Suprapubic skin (tissue), 4 donors: ENCODE measurements at regions not wholly inside any gene's neighbourhood (a gene's known extent, or its start where the extent isn't known, plus 50 kb on each side); places are given as distances from the start of the nearest gene placed in this dataset.

ENCODE experiments used
- DNase-seq, 2 donors: peaks; one replicate each; pipeline ENCODE4 v3.0.0-alpha.2; 2019; ENCODE audit warnings: low spot score in 2 of 2
- H3K27ac ChIP-seq: fragments of 200-600 bp; sonication (generic); one replicate; pipeline ENCODE4 v1.5.1; 2019
- H3K27me3 ChIP-seq: fragments of 200-600 bp; sonication (generic); one replicate; pipeline ENCODE4 v1.5.1; 2019
- H3K36me3 ChIP-seq: fragments of 200-600 bp; sonication (generic); one replicate; pipeline ENCODE4 v1.5.1; 2019
- H3K4me1 ChIP-seq: fragments of 200-600 bp; sonication (generic); one replicate; pipeline ENCODE4 v1.5.1; 2019
- H3K4me3 ChIP-seq: fragments of 200-600 bp; sonication (generic); one replicate; pipeline ENCODE4 v1.5.1; 2019; ENCODE audit warnings: mild to moderate bottlenecking
- H3K9me3 ChIP-seq: fragments of 200-600 bp; sonication (generic); one replicate; pipeline ENCODE4 v1.5.1; 2019
- CTCF ChIP-seq, 2 donors: fragments of 200-600 bp in 1 of 2; fragments of 450-650 bp in 1 of 2; sonication (generic) in 1 of 2; IDR thresholded peaks; one replicate each; pipeline ENCODE4 v1.5.1; 2016 to 2019; ENCODE audit warnings: antibody characterized with exemption in 2 of 2, mild to moderate bottlenecking in 1 of 2, moderate library complexity in 1 of 2
- EP300 ChIP-seq: sonication (generic); formaldehyde crosslinking; IDR thresholded peaks from one replicate; pipeline ENCODE4 v1.6.1; 2017; ENCODE audit warnings: antibody characterized with exemption
- POLR2A ChIP-seq, 2 donors: fragments of 450-650 bp; IDR thresholded peaks; one replicate each; pipeline ENCODE4 v1.6.1; 2017; ENCODE audit warnings: antibody characterized with exemption in 2 of 2, mild to moderate bottlenecking in 2 of 2, moderate library complexity in 2 of 2
- POLR2AphosphoS5 ChIP-seq, 3 donors: sonication (generic); formaldehyde crosslinking; IDR thresholded peaks; one replicate each; pipeline ENCODE4 v1.6.1; 2017; ENCODE audit warnings: antibody characterized with exemption in 3 of 3
- WGBS: methylation state at CpG from one replicate; pipeline ENCODE4 v1.1.5; 2018; 5-methylcytosine and 5-hydroxymethylcytosine counted together

GRCh38 chr13:21946964-21947363 lies 276.1 kb downstream of the FGF9 start:
- DNase-seq: no peak
- H3K27ac ChIP-seq: no peak overlapping the region
- no peaks in the 10 kb centered on the region for H3K4me1 ChIP-seq
- no peak for TF ChIP-seq EP300
- TF ChIP-seq POLR2AphosphoS5 (IDR thresholded peaks at IDR 0.05): no peak
- no peak for TF ChIP-seq CTCF (IDR thresholded peaks at IDR 0.05)
- TF ChIP-seq POLR2A (IDR thresholded peaks at IDR 0.05): no peak
- H3K4me3 ChIP-seq: no peak overlapping the region
- peaks cover 15% of the 10 kb centered on the region for H3K9me3 ChIP-seq
- H3K27me3 ChIP-seq: no peaks in the 10 kb centered on the region
- no peaks in the 10 kb centered on the region for H3K36me3 ChIP-seq
- 74% methylated on average over 6 of the region's 6 CpGs for WGBS

- H3K4me1 ChIP-seq: no peaks in the 10 kb centered on the region
- WGBS: 39% methylated on average over 8 of the region's 15 CpGs
- no peak overlapping the region for H3K4me3 ChIP-seq
- peaks cover 15% of the 10 kb centered on the region for H3K9me3 ChIP-seq
- TF ChIP-seq CTCF (IDR thresholded peaks at IDR 0.05): no peak
- TF ChIP-seq EP300: no peak
- no peak for TF ChIP-seq POLR2A (IDR thresholded peaks at IDR 0.05)
- no peak for TF ChIP-seq POLR2AphosphoS5 (IDR thresholded peaks at IDR 0.05)
- no peak for DNase-seq
- no peak overlapping the region for H3K27ac ChIP-seq
- H3K27me3 ChIP-seq: no peaks in the 10 kb centered on the region
- no peaks in the 10 kb centered on the region for H3K36me3 ChIP-seq
Measured at GRCh38 chr13:21948769-21949474, 278.0 kb downstream of the FGF9 start.

GRCh38 chr13:21949818-21950429 lies 279.1 kb downstream of the FGF9 start:
- Histone ChIP-seq H3K27ac (no peak overlapping the region), H3K4me1 (no peaks in the 10 kb centered on the region), H3K4me3 (no peak overlapping the region), H3K27me3 (no peaks in the 10 kb centered on the region), H3K36me3 (no peaks in the 10 kb centered on the region), H3K9me3 (peaks cover 5% of the 10 kb centered on the region)
- no peak for TF ChIP-seq CTCF (IDR thresholded peaks at IDR 0.05)
- TF ChIP-seq POLR2AphosphoS5 (IDR thresholded peaks at IDR 0.05): no peak
- TF ChIP-seq EP300: no peak
- no peak for TF ChIP-seq POLR2A (IDR thresholded peaks at IDR 0.05)
- 51% methylated on average over 6 of the region's 6 CpGs for WGBS
- no peak for DNase-seq

GRCh38 chr13:21956666-21957065 lies 285.8 kb downstream of the FGF9 start:
- Histone ChIP-seq H3K4me3 (no peak overlapping the region), H3K36me3 (no peaks in the 10 kb centered on the region), H3K27me3 (no peaks in the 10 kb centered on the region), H3K9me3 (no peaks in the 10 kb centered on the region), H3K4me1 (no peaks in the 10 kb centered on the region), H3K27ac (no peak overlapping the region)
- 86% methylated on average over 1 of the region's 1 CpG for WGBS
- DNase-seq: no peak
- TF ChIP-seq POLR2AphosphoS5 (IDR thresholded peaks at IDR 0.05) (no peak), CTCF (IDR thresholded peaks at IDR 0.05) (no peak), POLR2A (IDR thresholded peaks at IDR 0.05) (no peak), EP300 (no peak)

- TF ChIP-seq EP300 (no peak), POLR2AphosphoS5 (IDR thresholded peaks at IDR 0.05) (no peak)
- no peaks in the 10 kb centered on the region for H3K9me3 ChIP-seq
- H3K36me3 ChIP-seq: no peaks in the 10 kb centered on the region
- H3K4me1 ChIP-seq: no peaks in the 10 kb centered on the region
- H3K27ac ChIP-seq: no peak overlapping the region
- H3K4me3 ChIP-seq: no peak overlapping the region
- DNase-seq: no peak
- no peaks in the 10 kb centered on the region for H3K27me3 ChIP-seq
Measured at GRCh38 chr13:21957833-21958232, 287.0 kb downstream of the FGF9 start.
